GM23338 (cell line): ENCODE measurements at regions not wholly inside any gene's neighbourhood (a gene's known extent, or its start where the extent isn't known, plus 50 kb on each side); places are given as distances from the start of the nearest gene placed in this dataset.

Source experiments
- EZH2 ChIP-seq: fragments of 200-600 bp; sonication (generic); IDR thresholded peaks from one replicate; pipeline ENCODE4 v1.8.0; 2017; ENCODE audit warnings: antibody characterized with exemption, mild to moderate bottlenecking, low read depth; ENCODE audit not compliant: unreplicated experiment
- EZH2phosphoT487 ChIP-seq: fragments of 200-600 bp; sonication (generic); IDR thresholded peaks from one replicate; pipeline ENCODE4 v1.8.1; 2018; ENCODE audit warnings: antibody characterized with exemption; ENCODE audit not compliant: unreplicated experiment
- POLR2AphosphoS5 ChIP-seq: IDR thresholded peaks from 2 replicates; pipeline ENCODE4 v1.6.1; 2016; ENCODE audit warnings: antibody characterized with exemption, low read depth
- STAT1 ChIP-seq: IDR thresholded peaks from one replicate; pipeline ENCODE4 v1.6.1; 2016; ENCODE audit warnings: antibody characterized with exemption; ENCODE audit not compliant: unreplicated experiment
- ZNF114 ChIP-seq: fragments of 250-450 bp; sonication (Bioruptor Pico); IDR thresholded peaks from 2 replicates; pipeline ENCODE4 v1.5.0; 2020; ENCODE audit warnings: mild to moderate bottlenecking, moderate library complexity
- TF ChIP-seq, protein P1 (sequence below), 2 experiments: fragments of 200-600 bp in 1 of 2; sonication (generic) in 1 of 2; conservative IDR thresholded peaks; 2 replicates each; pipeline versions ENCODE4 v1.5.1 to v1.6.1; 2016 to 2017; ENCODE audit warnings: antibody characterized with exemption in 2 of 2, low read depth in 2 of 2, mild to moderate bottlenecking in 2 of 2, moderate library complexity in 1 of 2
- TF ChIP-seq, protein P2 (sequence below): IDR thresholded peaks from one replicate; pipeline ENCODE4 v1.6.1; 2018; ENCODE audit warnings: antibody characterized with exemption; ENCODE audit not compliant: unreplicated experiment

GRCh38 chr1:29563092-29563491 lies 326.8 kb downstream of the PTPRU start:
- TF ChIP-seq EZH2, result no peak
- TF ChIP-seq POLR2AphosphoS5, result no peak
- TF ChIP-seq, protein P1, sequence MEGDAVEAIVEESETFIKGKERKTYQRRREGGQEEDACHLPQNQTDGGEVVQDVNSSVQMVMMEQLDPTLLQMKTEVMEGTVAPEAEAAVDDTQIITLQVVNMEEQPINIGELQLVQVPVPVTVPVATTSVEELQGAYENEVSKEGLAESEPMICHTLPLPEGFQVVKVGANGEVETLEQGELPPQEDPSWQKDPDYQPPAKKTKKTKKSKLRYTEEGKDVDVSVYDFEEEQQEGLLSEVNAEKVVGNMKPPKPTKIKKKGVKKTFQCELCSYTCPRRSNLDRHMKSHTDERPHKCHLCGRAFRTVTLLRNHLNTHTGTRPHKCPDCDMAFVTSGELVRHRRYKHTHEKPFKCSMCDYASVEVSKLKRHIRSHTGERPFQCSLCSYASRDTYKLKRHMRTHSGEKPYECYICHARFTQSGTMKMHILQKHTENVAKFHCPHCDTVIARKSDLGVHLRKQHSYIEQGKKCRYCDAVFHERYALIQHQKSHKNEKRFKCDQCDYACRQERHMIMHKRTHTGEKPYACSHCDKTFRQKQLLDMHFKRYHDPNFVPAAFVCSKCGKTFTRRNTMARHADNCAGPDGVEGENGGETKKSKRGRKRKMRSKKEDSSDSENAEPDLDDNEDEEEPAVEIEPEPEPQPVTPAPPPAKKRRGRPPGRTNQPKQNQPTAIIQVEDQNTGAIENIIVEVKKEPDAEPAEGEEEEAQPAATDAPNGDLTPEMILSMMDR (conservative IDR thresholded peaks at IDR 0.05; ENCODE audit: low read depth in 2 of 2), result no peak
- TF ChIP-seq, protein P2, sequence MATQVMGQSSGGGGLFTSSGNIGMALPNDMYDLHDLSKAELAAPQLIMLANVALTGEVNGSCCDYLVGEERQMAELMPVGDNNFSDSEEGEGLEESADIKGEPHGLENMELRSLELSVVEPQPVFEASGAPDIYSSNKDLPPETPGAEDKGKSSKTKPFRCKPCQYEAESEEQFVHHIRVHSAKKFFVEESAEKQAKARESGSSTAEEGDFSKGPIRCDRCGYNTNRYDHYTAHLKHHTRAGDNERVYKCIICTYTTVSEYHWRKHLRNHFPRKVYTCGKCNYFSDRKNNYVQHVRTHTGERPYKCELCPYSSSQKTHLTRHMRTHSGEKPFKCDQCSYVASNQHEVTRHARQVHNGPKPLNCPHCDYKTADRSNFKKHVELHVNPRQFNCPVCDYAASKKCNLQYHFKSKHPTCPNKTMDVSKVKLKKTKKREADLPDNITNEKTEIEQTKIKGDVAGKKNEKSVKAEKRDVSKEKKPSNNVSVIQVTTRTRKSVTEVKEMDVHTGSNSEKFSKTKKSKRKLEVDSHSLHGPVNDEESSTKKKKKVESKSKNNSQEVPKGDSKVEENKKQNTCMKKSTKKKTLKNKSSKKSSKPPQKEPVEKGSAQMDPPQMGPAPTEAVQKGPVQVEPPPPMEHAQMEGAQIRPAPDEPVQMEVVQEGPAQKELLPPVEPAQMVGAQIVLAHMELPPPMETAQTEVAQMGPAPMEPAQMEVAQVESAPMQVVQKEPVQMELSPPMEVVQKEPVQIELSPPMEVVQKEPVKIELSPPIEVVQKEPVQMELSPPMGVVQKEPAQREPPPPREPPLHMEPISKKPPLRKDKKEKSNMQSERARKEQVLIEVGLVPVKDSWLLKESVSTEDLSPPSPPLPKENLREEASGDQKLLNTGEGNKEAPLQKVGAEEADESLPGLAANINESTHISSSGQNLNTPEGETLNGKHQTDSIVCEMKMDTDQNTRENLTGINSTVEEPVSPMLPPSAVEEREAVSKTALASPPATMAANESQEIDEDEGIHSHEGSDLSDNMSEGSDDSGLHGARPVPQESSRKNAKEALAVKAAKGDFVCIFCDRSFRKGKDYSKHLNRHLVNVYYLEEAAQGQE, result no peak
- TF ChIP-seq STAT1, result no peak
- no peak for TF ChIP-seq ZNF114 (CRISPR knock-in tag)
- no peak for TF ChIP-seq EZH2phosphoT487
